GM18951 (cell line): ENCODE measurements at regions not wholly inside any gene's neighbourhood (a gene's known extent, or its start where the extent isn't known, plus 50 kb on each side); places are given as distances from the start of the nearest gene placed in this dataset.

Experiments used
- POLR2A ChIP-seq: IDR thresholded peaks from 4 replicates; pipeline ENCODE4 v1.6.1; 2011; ENCODE audit warnings: mild to moderate bottlenecking; ENCODE audit not compliant: insufficient read length, insufficient read depth; ENCODE audit errors: extremely low read depth
- in situ Hi-C: fragments of 300-500 bp; cut with MboI; formaldehyde crosslinking; loops from one replicate; pipeline ENCODE4 v1.12.0; 2022; ENCODE audit warnings: low sequenced_read_pairs, mixed read lengths, inconsistent platforms; ENCODE audit not compliant: unreplicated experiment

- no peak for TF ChIP-seq POLR2A
- in situ Hi-C loops: no loop called here
These were observed 864.5 kb upstream of the MAN1A1 start for GRCh38 chr6:120214088-120214499.

- in situ Hi-C loops: no loop called here
- no peak for TF ChIP-seq POLR2A
These were observed 862.6 kb upstream of the MAN1A1 start for GRCh38 chr6:120211955-120212792.

DNA sequence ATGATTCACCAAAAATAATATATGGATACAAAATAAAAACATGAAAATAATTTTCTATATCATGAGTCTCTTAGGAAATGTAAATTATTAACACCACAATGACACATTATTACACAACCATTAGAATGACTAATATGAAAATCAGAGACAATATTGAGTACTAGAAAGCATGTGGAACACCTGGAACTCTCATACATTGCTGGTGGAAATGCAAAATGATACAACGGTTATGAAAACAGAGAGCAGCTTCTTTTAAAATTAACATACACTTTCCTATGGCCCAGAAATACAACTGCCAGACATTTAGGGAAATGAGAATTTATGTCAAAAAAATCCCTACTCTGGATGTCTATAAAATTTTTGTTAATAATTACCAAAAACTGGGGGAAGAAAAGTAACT is 853.3 kb upstream of the MAN1A1 start:
- TF ChIP-seq POLR2A: no peak
- in situ Hi-C loops: no loop called here

GRCh38 chr6:120200853-120201252 is 851.3 kb upstream of the MAN1A1 start:
- in situ Hi-C loops: no loop called here
- no peak for TF ChIP-seq POLR2A

GRCh38 chr6:120198033-120198432 is 848.5 kb upstream of the MAN1A1 start:
- in situ Hi-C loops: no loop called here
- TF ChIP-seq POLR2A: no peak

- TF ChIP-seq POLR2A: no peak
- in situ Hi-C loops: no loop called here
These were observed 836.5 kb upstream of the MAN1A1 start for GRCh38 chr6:120186080-120186479.

- TF ChIP-seq POLR2A: no peak
- in situ Hi-C loops: no loop called here
These were observed 823.7 kb upstream of the MAN1A1 start for GRCh38 chr6:120173250-120173649.

GRCh38 chr6:120164531-120164930 is 815.0 kb upstream of the MAN1A1 start:
- no peak for TF ChIP-seq POLR2A
- in situ Hi-C loops: no loop called here

DNA sequence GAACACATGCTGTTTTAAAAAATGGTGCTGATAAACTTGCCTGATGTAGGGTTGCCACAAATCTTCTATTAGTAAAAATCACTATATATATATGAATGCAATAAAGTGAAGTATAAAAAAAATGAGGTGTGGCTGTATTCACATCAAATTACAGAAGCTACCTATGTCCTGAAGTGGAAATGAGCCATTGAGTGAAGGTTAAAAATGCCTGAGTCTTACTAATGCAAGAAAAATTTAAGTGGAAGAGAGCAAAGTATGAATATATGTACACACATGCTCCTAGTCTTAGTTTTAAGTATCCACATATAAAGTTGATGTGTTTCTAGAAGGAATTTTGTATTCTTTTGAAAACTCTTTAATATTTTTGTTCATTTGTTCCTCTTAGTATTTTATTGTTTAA is 808.3 kb upstream of the MAN1A1 start:
- in situ Hi-C loops: no loop called here
- no peak for TF ChIP-seq POLR2A

- TF ChIP-seq POLR2A: no peak
- in situ Hi-C loops: no loop called here
These were observed 797.7 kb upstream of the MAN1A1 start for GRCh38 chr6:120147071-120147871.

DNA sequence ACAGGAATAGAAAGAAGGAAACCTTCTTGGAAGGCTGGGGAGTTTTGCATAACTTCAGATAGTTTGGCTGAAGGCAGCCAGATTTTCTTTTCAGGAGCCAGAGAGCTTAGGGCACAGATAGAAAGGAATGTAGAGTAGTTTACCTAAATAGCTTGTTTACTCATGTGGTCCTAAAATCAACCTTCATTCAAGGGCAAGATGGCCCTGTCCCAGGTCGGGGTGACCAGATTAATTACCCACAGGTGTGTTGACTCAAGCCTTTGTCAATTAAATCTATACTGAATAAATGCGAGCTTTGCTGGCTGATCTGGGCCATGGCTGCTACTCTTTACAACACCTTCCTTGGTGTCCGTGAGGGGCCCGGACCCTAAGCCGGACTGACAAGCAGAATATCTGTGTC is 792.0 kb upstream of the MAN1A1 start:
- TF ChIP-seq POLR2A: no peak
- in situ Hi-C loops: no loop called here

DNA sequence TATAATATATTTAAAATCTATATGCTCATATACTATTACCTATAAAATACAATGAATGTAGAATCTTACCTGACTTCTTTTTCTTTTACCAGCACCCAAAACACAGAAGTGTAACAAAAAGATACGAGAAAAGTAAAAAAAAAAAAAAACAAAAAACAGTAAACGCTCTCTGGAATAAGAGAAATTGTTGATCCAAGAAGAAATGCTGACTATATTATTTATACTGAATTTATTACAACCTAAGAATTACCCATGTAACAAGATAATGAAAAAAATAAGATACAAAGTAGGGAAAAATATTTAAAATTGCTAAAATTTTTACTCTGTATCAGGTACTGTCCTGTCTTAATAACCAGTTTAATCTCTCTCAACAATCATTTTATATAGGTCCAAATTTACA is 787.9 kb upstream of the MAN1A1 start:
- in situ Hi-C loops: no loop called here
- TF ChIP-seq POLR2A: no peak

DNA sequence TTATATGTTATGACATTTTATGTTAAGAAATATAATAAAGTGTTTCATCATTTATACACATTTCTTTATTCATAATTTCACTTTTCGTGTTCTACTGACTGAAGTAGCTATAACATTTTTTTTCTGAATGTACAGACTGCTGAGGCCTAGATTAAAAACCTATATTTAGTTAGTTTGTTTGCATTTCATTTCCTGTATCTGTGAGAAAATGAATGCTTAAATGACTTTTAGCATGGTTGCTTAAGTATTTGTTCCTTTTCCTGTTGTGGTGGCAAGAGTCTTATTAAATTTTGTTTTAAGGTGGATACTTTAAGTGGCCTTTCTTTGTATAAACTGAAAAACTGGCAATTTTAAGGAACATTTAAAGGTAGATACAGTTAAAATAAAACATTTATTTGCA is 779.7 kb upstream of the MAN1A1 start:
- TF ChIP-seq POLR2A: no peak
- in situ Hi-C loops: no loop called here

DNA sequence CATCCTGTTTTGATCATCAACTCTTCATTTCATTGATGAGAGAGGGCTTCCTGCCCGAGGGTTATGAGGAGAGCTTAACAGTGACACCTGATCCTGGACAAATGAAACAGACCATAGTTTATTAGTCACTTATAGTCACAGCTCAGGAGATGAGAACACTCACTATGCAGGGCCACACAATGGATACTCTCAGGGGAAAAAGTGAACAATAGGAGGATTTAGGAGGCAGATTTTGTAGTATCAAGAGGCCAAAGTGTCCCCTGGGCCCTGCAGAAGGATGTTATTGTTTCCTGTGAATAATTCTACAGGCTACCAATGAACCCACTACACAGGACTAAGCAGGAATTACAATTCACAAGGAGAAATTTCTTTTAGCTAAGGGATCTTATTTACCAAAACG is 772.8 kb upstream of the MAN1A1 start:
- TF ChIP-seq POLR2A: no peak
- in situ Hi-C loops: no loop called here

DNA sequence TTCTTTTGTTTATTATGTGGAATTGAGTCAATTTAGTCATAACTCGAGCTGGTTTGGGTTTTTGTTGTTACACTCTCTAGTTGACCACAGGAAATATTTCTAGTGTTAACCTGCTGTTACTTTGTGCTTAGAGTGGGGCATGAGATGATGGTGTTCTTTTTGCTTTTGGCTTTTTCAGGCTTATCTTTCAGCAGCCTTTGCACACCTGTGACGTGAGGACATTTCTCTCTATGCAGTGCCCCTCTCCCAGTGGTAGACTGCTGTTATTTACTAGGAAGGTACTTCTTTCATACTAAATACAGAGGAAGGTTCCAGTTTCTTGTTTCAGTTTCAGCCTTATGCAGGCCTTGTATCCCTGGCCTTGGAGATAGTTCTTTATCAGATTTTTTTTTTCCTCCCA is 766.8 kb upstream of the MAN1A1 start:
- in situ Hi-C loops: no loop called here
- no peak for TF ChIP-seq POLR2A
